ENCODE measurements at regions not wholly inside any gene's neighbourhood (a gene's known extent, or its start where the extent isn't known, plus 50 kb on each side); places are given as distances from the start of the nearest gene placed in this dataset.

DNA sequence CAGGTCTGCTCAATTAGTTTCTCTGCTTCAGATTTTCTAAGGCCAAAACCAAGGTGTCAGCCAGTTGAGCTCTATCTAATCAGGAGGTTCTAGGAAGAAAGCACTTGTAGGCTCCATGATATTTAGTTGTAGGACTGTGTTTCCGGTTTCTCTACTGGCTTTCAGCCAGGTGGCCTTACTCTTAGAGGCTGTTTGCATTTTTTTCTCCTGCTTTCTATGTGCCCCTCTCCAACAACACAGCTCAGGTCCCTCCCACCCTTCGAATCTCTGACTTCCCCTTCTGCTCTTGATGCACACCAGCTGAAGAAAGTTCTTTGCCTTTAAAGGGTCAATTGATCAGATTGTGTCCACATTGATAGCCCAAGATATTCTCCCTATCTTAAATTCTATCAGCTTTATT lies 245.2 kb downstream of the RAB28 start:
- Histone ChIP-seq H3K36me3 (no peaks in the 10 kb centered on the region), H3K27ac (no peak overlapping the region), H3K9me3 (no peaks in the 10 kb centered on the region), H3K4me3 (no peak overlapping the region), H3K4me1 (no peaks in the 10 kb centered on the region), H3K27me3 (no peaks in the 10 kb centered on the region)
- in situ Hi-C loops (cut with MboI; ENCODE audit: low sequenced_read_pairs in 4 of 4) = no loop called here
- DNase-seq (no peak), ATAC-seq (no peak)
- intact Hi-C loops (cut with DNase I; ENCODE audit: low total_unique reads) = no loop called here
- TF ChIP-seq POLR2A (IDR thresholded peaks at IDR 0.05) (no peak), CTCF (IDR thresholded peaks at IDR 0.05 in 4 of 5, conservative IDR thresholded peaks at IDR 0.05 in 1 of 5) (no peak)

DNA sequence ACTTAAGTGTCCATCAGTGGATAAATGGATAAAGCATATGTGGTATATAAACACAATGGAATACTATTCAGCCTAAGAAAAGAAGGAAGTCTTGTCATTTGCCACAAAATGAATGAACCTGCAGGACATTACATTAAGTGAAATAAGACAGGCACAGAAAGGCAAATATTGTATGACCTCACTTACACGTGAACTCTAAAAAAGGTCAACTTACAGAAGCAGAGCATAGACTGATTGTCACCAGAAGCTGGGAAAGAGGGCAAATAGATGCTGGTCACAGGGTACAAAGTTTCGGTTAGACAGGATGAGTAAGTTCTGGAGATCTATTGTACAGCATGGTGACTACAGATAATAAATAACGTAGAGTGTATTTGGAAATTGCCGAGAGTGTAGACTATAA lies 247.7 kb downstream of the RAB28 start:
- H3K9me3 ChIP-seq = no peaks in the 10 kb centered on the region
- DNase-seq = no peak
- no peaks in the 10 kb centered on the region for H3K27me3 ChIP-seq
- in situ Hi-C loops (cut with MboI; ENCODE audit: low sequenced_read_pairs in 4 of 4) (no loop called here), intact Hi-C loops (cut with DNase I; ENCODE audit: low total_unique reads) (no loop called here)
- no peak overlapping the region for H3K4me3 ChIP-seq
- no peak overlapping the region for H3K27ac ChIP-seq
- TF ChIP-seq CTCF (IDR thresholded peaks at IDR 0.05 in 4 of 5, conservative IDR thresholded peaks at IDR 0.05 in 1 of 5) (no peak), POLR2A (IDR thresholded peaks at IDR 0.05) (no peak)
- no peak for ATAC-seq
- no peaks in the 10 kb centered on the region for H3K4me1 ChIP-seq
- no peaks in the 10 kb centered on the region for H3K36me3 ChIP-seq

DNA sequence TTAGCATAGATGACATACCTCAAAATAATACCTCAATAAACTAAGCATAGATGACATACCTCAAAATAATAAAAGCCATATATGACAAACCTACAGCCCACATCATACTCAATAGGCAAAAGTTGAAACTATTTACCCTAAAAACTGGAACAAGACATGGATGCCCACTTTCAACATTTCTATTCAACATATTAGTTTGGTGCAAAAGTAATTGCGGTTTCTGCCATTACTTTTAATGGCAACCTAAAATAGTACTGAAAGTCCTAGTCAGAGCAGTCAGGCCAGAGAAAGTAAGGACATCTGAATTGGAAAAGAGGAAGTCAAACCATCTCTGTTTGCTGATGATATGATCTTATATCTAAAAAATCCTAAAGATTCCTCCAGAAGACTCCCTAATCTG lies 250.4 kb downstream of the RAB28 start:
- H3K4me3 ChIP-seq = no peak overlapping the region
- intact Hi-C loops (cut with DNase I; ENCODE audit: low total_unique reads) (no loop called here), in situ Hi-C loops (cut with MboI; ENCODE audit: low sequenced_read_pairs in 4 of 4) (no loop called here)
- H3K4me1 ChIP-seq = no peaks in the 10 kb centered on the region
- DNase-seq = no peak
- H3K27me3 ChIP-seq = no peaks in the 10 kb centered on the region
- no peaks in the 10 kb centered on the region for H3K9me3 ChIP-seq
- no peak for TF ChIP-seq CTCF (IDR thresholded peaks at IDR 0.05 in 4 of 5, conservative IDR thresholded peaks at IDR 0.05 in 1 of 5)
- no peak for TF ChIP-seq POLR2A (IDR thresholded peaks at IDR 0.05)
- no peaks in the 10 kb centered on the region for H3K36me3 ChIP-seq
- ATAC-seq = no peak
- H3K27ac ChIP-seq = no peak overlapping the region

GRCh38 chr4:13219971-13220370 lies 264.2 kb downstream of the RAB28 start:
- DNase-seq (no peak), ATAC-seq (no peak)
- no peak overlapping the region for H3K27ac ChIP-seq
- no peak overlapping the region for H3K4me3 ChIP-seq
- no peaks in the 10 kb centered on the region for H3K36me3 ChIP-seq
- intact Hi-C loops (cut with DNase I; ENCODE audit: low total_unique reads) = no loop called here
- no peaks in the 10 kb centered on the region for H3K27me3 ChIP-seq
- in situ Hi-C loops (cut with MboI; ENCODE audit: low sequenced_read_pairs in 4 of 4) = no loop called here
- no peaks in the 10 kb centered on the region for H3K4me1 ChIP-seq
- H3K9me3 ChIP-seq = no peaks in the 10 kb centered on the region
- TF ChIP-seq POLR2A (IDR thresholded peaks at IDR 0.05) (no peak), CTCF (IDR thresholded peaks at IDR 0.05 in 4 of 5, conservative IDR thresholded peaks at IDR 0.05 in 1 of 5) (no peak)

- ATAC-seq = no peak
- Histone ChIP-seq H3K36me3 (no peaks in the 10 kb centered on the region), H3K27ac (no peak overlapping the region), H3K9me3 (no peaks in the 10 kb centered on the region), H3K4me3 (no peak overlapping the region), H3K4me1 (no peaks in the 10 kb centered on the region), H3K27me3 (no peaks in the 10 kb centered on the region)
- intact Hi-C loops (cut with DNase I; ENCODE audit: low total_unique reads) = no loop called here
- DNase-seq = no peak
- TF ChIP-seq CTCF (IDR thresholded peaks at IDR 0.05 in 4 of 5, conservative IDR thresholded peaks at IDR 0.05 in 1 of 5) = no peak
- no peak for TF ChIP-seq POLR2A (IDR thresholded peaks at IDR 0.05)
- in situ Hi-C loops (cut with MboI; ENCODE audit: low sequenced_read_pairs in 4 of 4) = no loop called here
Observed at GRCh38 chr4:13218326-13218958, 265.7 kb downstream of the RAB28 start.
